Ovary (tissue), 7 donors: ENCODE measurements at regions not wholly inside any gene's neighbourhood (a gene's known extent, or its start where the extent isn't known, plus 50 kb on each side); places are given as distances from the start of the nearest gene placed in this dataset.

Experiments used
- DNase-seq, 5 donors: peaks; one replicate each; pipeline ENCODE4 v3.0.0-alpha.2; 2019 to 2020
- H3K27ac ChIP-seq, 2 donors: fragments of 200-600 bp; one replicate each; pipeline versions ENCODE4 v1.5.1 to v1.8.0; 2019 to 2022
- H3K27me3 ChIP-seq: fragments of 200-600 bp; one replicate; pipeline ENCODE4 v1.8.0; 2022
- H3K36me3 ChIP-seq: fragments of 200-600 bp; sonication (generic); one replicate; pipeline ENCODE4 v1.5.1; 2019
- H3K4me1 ChIP-seq: one replicate; pipeline ENCODE4 v1.8.1; 2013; ENCODE audit warnings: mild to moderate bottlenecking, moderate library complexity; ENCODE audit not compliant: insufficient read depth
- H3K4me3 ChIP-seq: fragments of 200-600 bp; sonication (generic); one replicate; pipeline ENCODE4 v1.5.1; 2017
- H3K9me3 ChIP-seq, 2 donors: fragments of 200-600 bp in 1 of 2; sonication (generic) in 1 of 2; one replicate each; pipeline versions ENCODE4 v1.5.1 to v1.8.1; 2013 to 2019; ENCODE audit warnings: mild to moderate bottlenecking in 1 of 2, moderate library complexity in 1 of 2
- CTCF ChIP-seq, 3 donors: fragments of 450-650 bp in 2 of 3; fragments of 200-600 bp in 1 of 3; IDR thresholded peaks; one replicate each; pipeline versions ENCODE4 v1.5.1 to v1.8.0; 2016 to 2022; ENCODE audit warnings: antibody characterized with exemption in 3 of 3, mild to moderate bottlenecking in 1 of 3
- EP300 ChIP-seq: sonication (generic); formaldehyde crosslinking; IDR thresholded peaks from one replicate; pipeline ENCODE4 v1.6.1; 2017; ENCODE audit warnings: antibody characterized with exemption
- POLR2A ChIP-seq: fragments of 450-650 bp; IDR thresholded peaks from one replicate; pipeline ENCODE4 v1.6.1; 2017; ENCODE audit warnings: antibody characterized with exemption, mild to moderate bottlenecking, moderate library complexity
- WGBS, 3 donors: extraction: QIAGEN DNeasy Blood & Tissue Kit in 1 of 3; methylation state at CpG; one replicate each; pipeline versions ENCODE4 v1.1.5 to v1.1.7; 2013 to 2017; 5-methylcytosine and 5-hydroxymethylcytosine counted together
- intact Hi-C, 4 donors: fragments of 100-400 bp; cut with DNase I; formaldehyde crosslinking; loops; one replicate each; pipeline versions ENCODE4 v1.11.0 to v1.15.1; 2022 to 2023
- donor health status: DM: no; HTN: no; CAD: no; lungs with moderate emphysema.
- donor health status: DM: no; HTN: no; CAD: no.
- donor health status: Bipolar disorder and iron deficiency.
- donor health status: DM: no; HTN: no; CAD: no.
- donor health status: DM: yes; HTN: yes; CAD: no.

- Histone ChIP-seq H3K27ac (no peak overlapping the region), H3K9me3 (no peaks in the 10 kb centered on the region), H3K27me3 (no peaks in the 10 kb centered on the region), H3K4me1 (no peaks in the 10 kb centered on the region), H3K4me3 (no peak overlapping the region), H3K36me3 (no peaks in the 10 kb centered on the region)
- no peak for DNase-seq
- 64 to 69% (median 65%) methylated on average over 7 of the region's 7 CpGs for WGBS, 3 donors
- intact Hi-C loops = no loop called here
- TF ChIP-seq POLR2A (no peak), CTCF (IDR thresholded peaks at IDR 0.05) (no peak), EP300 (no peak)
Measured at GRCh38 chr21:31566611-31567010, 92.9 kb upstream of the SOD1 start.

GRCh38 chr21:31566064-31566463 is 93.4 kb upstream of the SOD1 start:
- no peaks in the 10 kb centered on the region for H3K36me3 ChIP-seq
- intact Hi-C loops = no loop called here
- no peak overlapping the region for H3K4me3 ChIP-seq
- H3K4me1 ChIP-seq = no peaks in the 10 kb centered on the region
- no peak for DNase-seq
- H3K27ac ChIP-seq = no peak overlapping the region
- no peaks in the 10 kb centered on the region for H3K9me3 ChIP-seq
- TF ChIP-seq CTCF (IDR thresholded peaks at IDR 0.05) (no peak), EP300 (no peak), POLR2A (no peak)
- H3K27me3 ChIP-seq = no peaks in the 10 kb centered on the region

- H3K4me3 ChIP-seq = no peak overlapping the region
- 51 to 66% (median 54%) methylated on average over 9 of the region's 9 CpGs for WGBS, 3 donors
Measured at GRCh38 chr21:31564439-31564838, 95.1 kb upstream of the SOD1 start.

GRCh38 chr21:31560479-31560878 is 99.0 kb upstream of the SOD1 start:
- no peaks in the 10 kb centered on the region for H3K27me3 ChIP-seq
- DNase-seq = no peak
- TF ChIP-seq CTCF (IDR thresholded peaks at IDR 0.05) = no peak
- no peak for TF ChIP-seq EP300
- TF ChIP-seq POLR2A = no peak
- H3K36me3 ChIP-seq = no peaks in the 10 kb centered on the region
- no peaks in the 10 kb centered on the region for H3K9me3 ChIP-seq
- WGBS, 3 donors = 87 to 88% (median 87%) methylated on average over 6 of the region's 6 CpGs
- no peak overlapping the region for H3K4me3 ChIP-seq
- H3K27ac ChIP-seq = no peak overlapping the region
- H3K4me1 ChIP-seq = peaks cover 6% of the 10 kb centered on the region
- intact Hi-C loops = no loop called here

More at GRCh38 chr21:31564439-31564838, 95.1 kb upstream of the SOD1 start:
- TF ChIP-seq POLR2A = no peak
- TF ChIP-seq EP300 = no peak
- no peak for TF ChIP-seq CTCF (IDR thresholded peaks at IDR 0.05)
- Histone ChIP-seq H3K27ac (no peak overlapping the region), H3K9me3 (no peaks in the 10 kb centered on the region), H3K36me3 (no peaks in the 10 kb centered on the region), H3K4me1 (peaks cover 3% of the 10 kb centered on the region), H3K27me3 (no peaks in the 10 kb centered on the region)
- DNase-seq = no peak
- intact Hi-C loops = no loop called here
